ENCODE measurements at regions not wholly inside any gene's neighbourhood (a gene's known extent, or its start where the extent isn't known, plus 50 kb on each side); places are given as distances from the start of the nearest gene placed in this dataset.

- DNase-seq = no peak
These were observed 555.3 kb downstream of the MIAT start for GRCh38 chr22:27212617-27213177.

- DNase-seq = no peak
These were observed 555.9 kb downstream of the MIAT start for GRCh38 chr22:27213294-27213693.

- DNase-seq = no peak
These were observed 556.6 kb downstream of the MIAT start for GRCh38 chr22:27213766-27214581.

GRCh38 chr22:27214691-27215090 is 557.3 kb downstream of the MIAT start:
- DNase-seq = no peak

- no peak for DNase-seq
These were observed 558.5 kb downstream of the MIAT start for GRCh38 chr22:27215871-27216270.

- DNase-seq = no peak
These were observed 559.1 kb downstream of the MIAT start for GRCh38 chr22:27216444-27216843.

- no peak for DNase-seq
These were observed 559.8 kb downstream of the MIAT start for GRCh38 chr22:27217154-27217553.

GRCh38 chr22:27218012-27218920 is 560.9 kb downstream of the MIAT start:
- no peak for DNase-seq

GRCh38 chr22:27219036-27219435 is 561.6 kb downstream of the MIAT start:
- no peak for DNase-seq

GRCh38 chr22:27220339-27220738 is 563.0 kb downstream of the MIAT start:
- no peak for DNase-seq

- no peak for DNase-seq
These were observed 564.8 kb downstream of the MIAT start for GRCh38 chr22:27222178-27222577.

- DNase-seq = no peak
These were observed 566.2 kb downstream of the MIAT start for GRCh38 chr22:27223317-27224177.

GRCh38 chr22:27224485-27225374 is 567.3 kb downstream of the MIAT start:
- no peak for DNase-seq

- DNase-seq = no peak
These were observed 569.3 kb downstream of the MIAT start for GRCh38 chr22:27226666-27227065.

GRCh38 chr22:27228771-27229170 is 571.4 kb downstream of the MIAT start:
- DNase-seq = no peak

- no peak for DNase-seq
These were observed 571.4 kb downstream of the MN1 start for GRCh38 chr22:27230189-27230588.

- DNase-seq = no peak
These were observed 570.3 kb downstream of the MN1 start for GRCh38 chr22:27231266-27231665.

GRCh38 chr22:27232077-27232476 is 569.5 kb downstream of the MN1 start:
- no peak for DNase-seq

GRCh38 chr22:27237080-27237741 is 564.3 kb downstream of the MN1 start:
- DNase-seq = no peak

- DNase-seq = no peak
These were observed 562.5 kb downstream of the MN1 start for GRCh38 chr22:27238935-27239510.

- no peak for DNase-seq
These were observed 562.0 kb downstream of the MN1 start for GRCh38 chr22:27239520-27239919.
